ENCODE measurements at regions not wholly inside any gene's neighbourhood (a gene's known extent, or its start where the extent isn't known, plus 50 kb on each side); places are given as distances from the start of the nearest gene placed in this dataset.

GRCh38 chr2:173434762-173435569 is 80.3 kb downstream of the CDCA7 start:
- no peaks in the 10 kb centered on the region for H3K9me3 ChIP-seq
- H3K4me1 ChIP-seq (replicated peaks) = no peaks in the 10 kb centered on the region
- H3K36me3 ChIP-seq = no peaks in the 10 kb centered on the region
- DNase-seq (ENCODE audit: low spot score) = no peak
- 84% methylated on average over 5 of the region's 5 CpGs for WGBS
- H3K4me3 ChIP-seq = no peak overlapping the region
- H3K27me3 ChIP-seq (replicated peaks; ENCODE audit: insufficient read depth) = no peaks in the 10 kb centered on the region
- intact Hi-C loops (cut with DNase I) = no loop called here
- TF ChIP-seq POLR2A (IDR thresholded peaks at IDR 0.05) (no peak), POLR2AphosphoS5 (IDR thresholded peaks at IDR 0.05) (no peak)
- TF ChIP-seq, protein P1, sequence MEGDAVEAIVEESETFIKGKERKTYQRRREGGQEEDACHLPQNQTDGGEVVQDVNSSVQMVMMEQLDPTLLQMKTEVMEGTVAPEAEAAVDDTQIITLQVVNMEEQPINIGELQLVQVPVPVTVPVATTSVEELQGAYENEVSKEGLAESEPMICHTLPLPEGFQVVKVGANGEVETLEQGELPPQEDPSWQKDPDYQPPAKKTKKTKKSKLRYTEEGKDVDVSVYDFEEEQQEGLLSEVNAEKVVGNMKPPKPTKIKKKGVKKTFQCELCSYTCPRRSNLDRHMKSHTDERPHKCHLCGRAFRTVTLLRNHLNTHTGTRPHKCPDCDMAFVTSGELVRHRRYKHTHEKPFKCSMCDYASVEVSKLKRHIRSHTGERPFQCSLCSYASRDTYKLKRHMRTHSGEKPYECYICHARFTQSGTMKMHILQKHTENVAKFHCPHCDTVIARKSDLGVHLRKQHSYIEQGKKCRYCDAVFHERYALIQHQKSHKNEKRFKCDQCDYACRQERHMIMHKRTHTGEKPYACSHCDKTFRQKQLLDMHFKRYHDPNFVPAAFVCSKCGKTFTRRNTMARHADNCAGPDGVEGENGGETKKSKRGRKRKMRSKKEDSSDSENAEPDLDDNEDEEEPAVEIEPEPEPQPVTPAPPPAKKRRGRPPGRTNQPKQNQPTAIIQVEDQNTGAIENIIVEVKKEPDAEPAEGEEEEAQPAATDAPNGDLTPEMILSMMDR (IDR thresholded peaks at IDR 0.05) = no peak
- no peak overlapping the region for H3K27ac ChIP-seq

DNA sequence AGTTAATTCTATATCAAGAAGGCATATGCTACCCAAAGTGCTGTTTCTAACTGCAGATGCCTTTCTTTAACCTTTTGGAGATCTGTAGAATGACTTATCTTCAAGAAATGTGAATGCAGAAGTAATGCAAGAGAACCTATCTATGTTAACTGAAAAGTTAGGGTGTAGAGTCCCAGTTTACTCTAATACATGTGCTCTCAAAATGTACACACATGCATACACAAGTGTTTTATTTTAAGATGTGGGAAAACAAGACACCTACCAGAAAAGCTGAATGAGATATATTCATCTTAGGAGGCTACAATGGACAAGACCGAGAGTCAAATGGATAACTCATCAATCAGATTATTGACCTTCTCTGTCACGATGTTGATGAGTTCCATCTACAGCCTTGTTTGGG is 80.9 kb downstream of the CDCA7 start:
- intact Hi-C loops (cut with DNase I) = no loop called here

DNA sequence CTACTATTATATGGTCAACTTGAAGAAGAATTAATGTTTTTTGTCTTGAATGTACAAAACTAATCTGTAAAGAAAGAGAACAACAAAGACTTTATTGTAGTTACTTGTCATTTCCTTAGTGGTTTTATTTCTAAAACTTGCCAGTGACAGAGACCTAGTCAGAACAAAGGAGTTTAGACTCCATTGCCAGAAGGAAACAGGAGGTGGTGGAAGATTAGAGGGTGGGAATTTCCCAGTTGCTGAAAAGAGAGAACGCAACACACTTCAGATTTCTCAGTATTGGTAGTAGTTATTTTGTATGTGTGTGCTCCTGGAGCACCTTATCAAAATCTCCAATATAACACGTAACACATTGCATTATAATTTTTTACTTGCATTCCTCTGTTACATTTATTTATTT is 81.4 kb downstream of the CDCA7 start:
- no peak for DNase-seq (ENCODE audit: low spot score)
- Histone ChIP-seq H3K9me3 (no peaks in the 10 kb centered on the region), H3K36me3 (no peaks in the 10 kb centered on the region), H3K4me3 (no peak overlapping the region), H3K4me1 (replicated peaks) (no peaks in the 10 kb centered on the region), H3K27ac (no peak overlapping the region), H3K27me3 (replicated peaks; ENCODE audit: insufficient read depth) (no peaks in the 10 kb centered on the region)
- TF ChIP-seq POLR2A (IDR thresholded peaks at IDR 0.05) = no peak
- TF ChIP-seq POLR2AphosphoS5 (IDR thresholded peaks at IDR 0.05) = no peak
- TF ChIP-seq, protein P1 (IDR thresholded peaks at IDR 0.05) = no peak
- intact Hi-C loops (cut with DNase I) = no loop called here
- WGBS = 74% methylated on average over 2 of the region's 2 CpGs

More for the DNA sequence above, 80.9 kb downstream of the CDCA7 start:
- Histone ChIP-seq H3K27ac (no peak overlapping the region), H3K27me3 (replicated peaks; ENCODE audit: insufficient read depth) (no peaks in the 10 kb centered on the region), H3K36me3 (no peaks in the 10 kb centered on the region), H3K4me1 (replicated peaks) (no peaks in the 10 kb centered on the region), H3K4me3 (no peak overlapping the region), H3K9me3 (no peaks in the 10 kb centered on the region)
- WGBS = 82% methylated on average over 2 of the region's 2 CpGs
- no peak for DNase-seq (ENCODE audit: low spot score)
- TF ChIP-seq, protein P1 (IDR thresholded peaks at IDR 0.05) = no peak
- TF ChIP-seq POLR2A (IDR thresholded peaks at IDR 0.05) (no peak), POLR2AphosphoS5 (IDR thresholded peaks at IDR 0.05) (no peak)

DNA sequence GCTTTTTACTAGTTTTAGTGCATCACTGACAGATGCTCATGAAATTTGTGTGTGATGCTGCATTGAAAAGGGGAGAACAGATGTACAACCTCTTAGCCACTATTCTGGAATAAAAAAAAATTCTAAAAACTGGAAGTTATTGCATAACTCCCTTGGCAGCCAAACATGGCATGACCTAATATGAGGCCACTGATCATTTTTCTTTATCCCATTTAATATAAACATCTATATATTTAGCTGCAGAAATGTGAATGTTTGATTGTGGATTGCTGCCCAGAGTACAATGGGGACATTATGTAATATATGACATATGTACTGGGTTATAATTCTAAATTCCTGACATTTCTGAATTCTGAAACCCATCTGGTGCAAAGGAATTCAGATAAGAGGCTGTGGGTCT is 86.5 kb downstream of the CDCA7 start:
- intact Hi-C loops (cut with DNase I) = loop anchor here (5.0 to 10.0 kb wide), 2 partner anchors 34 to 466 kb away; no protein-coding TSS in a partner anchor
- TF ChIP-seq, protein P1 (IDR thresholded peaks at IDR 0.05) = no peak
- TF ChIP-seq POLR2A (IDR thresholded peaks at IDR 0.05) (no peak), POLR2AphosphoS5 (IDR thresholded peaks at IDR 0.05) (no peak)
- Histone ChIP-seq H3K27me3 (replicated peaks; ENCODE audit: insufficient read depth) (no peaks in the 10 kb centered on the region), H3K9me3 (no peaks in the 10 kb centered on the region), H3K36me3 (no peaks in the 10 kb centered on the region), H3K4me3 (no peak overlapping the region), H3K27ac (no peak overlapping the region), H3K4me1 (replicated peaks) (no peaks in the 10 kb centered on the region)
- no peak for DNase-seq (ENCODE audit: low spot score)

DNA sequence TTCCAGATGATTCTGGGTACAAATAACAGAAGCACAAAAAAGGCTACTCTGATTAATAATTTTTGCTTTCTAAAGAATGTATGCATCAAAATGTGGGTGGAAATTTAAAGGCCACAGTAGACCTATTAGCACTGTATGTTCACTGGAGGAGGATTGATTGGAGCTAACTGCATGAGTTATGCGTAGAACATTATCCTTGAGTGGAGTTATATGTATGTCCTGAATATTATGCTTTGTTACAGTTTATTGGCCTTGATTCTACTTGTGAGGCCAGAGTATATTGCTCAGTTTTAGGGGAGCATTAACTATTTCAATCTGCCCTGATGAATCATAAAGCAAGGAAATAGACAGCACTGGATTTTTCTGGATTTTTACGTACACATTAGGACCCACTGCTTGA is 87.9 kb downstream of the CDCA7 start:
- H3K27ac ChIP-seq = no peak overlapping the region
- no peak for DNase-seq (ENCODE audit: low spot score)
- no peaks in the 10 kb centered on the region for H3K36me3 ChIP-seq
- intact Hi-C loops (cut with DNase I) = loop anchor here (5.0 to 10.0 kb wide), 2 partner anchors 35 to 468 kb away; no protein-coding TSS in a partner anchor
- no peaks in the 10 kb centered on the region for H3K27me3 ChIP-seq (replicated peaks; ENCODE audit: insufficient read depth)
- TF ChIP-seq, protein P1 (IDR thresholded peaks at IDR 0.05) = no peak
- TF ChIP-seq POLR2A (IDR thresholded peaks at IDR 0.05) = no peak
- TF ChIP-seq POLR2AphosphoS5 (IDR thresholded peaks at IDR 0.05) = no peak
- no peak overlapping the region for H3K4me3 ChIP-seq
- 94% methylated on average over 2 of the region's 2 CpGs for WGBS
- no peaks in the 10 kb centered on the region for H3K4me1 ChIP-seq (replicated peaks)
- no peaks in the 10 kb centered on the region for H3K9me3 ChIP-seq

All from prostate gland (tissue), 2 donors.